Tibial nerve (tissue), 4 donors: ENCODE measurements at regions not wholly inside any gene's neighbourhood (a gene's known extent, or its start where the extent isn't known, plus 50 kb on each side); places are given as distances from the start of the nearest gene placed in this dataset.

Experiments
- DNase-seq, 2 donors: peaks; one replicate each; pipeline ENCODE4 v3.0.0-alpha.2; 2019; ENCODE audit warnings: low spot score in 2 of 2
- H3K27ac ChIP-seq, 4 donors: fragments of 200-600 bp; sonication (generic) in 3 of 4; one replicate each; pipeline ENCODE4 v1.5.1; 2017 to 2019; ENCODE audit warnings: mild to moderate bottlenecking in 1 of 4
- H3K27me3 ChIP-seq, 2 donors: fragments of 200-600 bp; sonication (generic) in 1 of 2; one replicate each; pipeline versions ENCODE4 v1.5.1 to v1.6.0; 2017 to 2019
- H3K36me3 ChIP-seq, 3 donors: fragments of 200-600 bp; sonication (generic); one replicate each; pipeline ENCODE4 v1.5.1; 2018 to 2019
- H3K4me1 ChIP-seq, 4 donors: fragments of 200-600 bp; sonication (generic) in 3 of 4; one replicate each; pipeline ENCODE4 v1.5.1; 2017 to 2019
- H3K4me3 ChIP-seq, 4 donors: fragments of 200-600 bp; sonication (generic) in 3 of 4; one replicate each; pipeline ENCODE4 v1.5.1; 2017 to 2019; ENCODE audit warnings: mild to moderate bottlenecking in 1 of 4, moderate library complexity in 1 of 4
- H3K9me3 ChIP-seq, 4 donors: fragments of 200-600 bp; sonication (generic) in 3 of 4; one replicate each; pipeline ENCODE4 v1.5.1; 2017 to 2019
- EP300 ChIP-seq, 2 donors: sonication (generic); formaldehyde crosslinking; IDR thresholded peaks; one replicate each; pipeline ENCODE4 v1.6.1; 2017; ENCODE audit warnings: antibody characterized with exemption in 2 of 2, mild to moderate bottlenecking in 1 of 2
- POLR2A ChIP-seq, 2 donors: fragments of 450-650 bp; IDR thresholded peaks; one replicate each; pipeline ENCODE4 v1.6.1; 2017; ENCODE audit warnings: antibody characterized with exemption in 2 of 2, mild to moderate bottlenecking in 2 of 2, moderate library complexity in 2 of 2
- WGBS, 2 donors: methylation state at CpG; one replicate each; pipeline ENCODE4 v1.1.5; 2018; 5-methylcytosine and 5-hydroxymethylcytosine counted together
- TF ChIP-seq, protein P1 (sequence below), 5 experiments: fragments of 200-600 bp in 3 of 5; fragments of 450-650 bp in 2 of 5; sonication (generic) in 3 of 5; IDR thresholded peaks; one replicate each; pipeline ENCODE4 v1.5.1; 2016 to 2019; ENCODE audit warnings: antibody characterized with exemption in 5 of 5, mild to moderate bottlenecking in 3 of 5, moderate library complexity in 2 of 5

DNA sequence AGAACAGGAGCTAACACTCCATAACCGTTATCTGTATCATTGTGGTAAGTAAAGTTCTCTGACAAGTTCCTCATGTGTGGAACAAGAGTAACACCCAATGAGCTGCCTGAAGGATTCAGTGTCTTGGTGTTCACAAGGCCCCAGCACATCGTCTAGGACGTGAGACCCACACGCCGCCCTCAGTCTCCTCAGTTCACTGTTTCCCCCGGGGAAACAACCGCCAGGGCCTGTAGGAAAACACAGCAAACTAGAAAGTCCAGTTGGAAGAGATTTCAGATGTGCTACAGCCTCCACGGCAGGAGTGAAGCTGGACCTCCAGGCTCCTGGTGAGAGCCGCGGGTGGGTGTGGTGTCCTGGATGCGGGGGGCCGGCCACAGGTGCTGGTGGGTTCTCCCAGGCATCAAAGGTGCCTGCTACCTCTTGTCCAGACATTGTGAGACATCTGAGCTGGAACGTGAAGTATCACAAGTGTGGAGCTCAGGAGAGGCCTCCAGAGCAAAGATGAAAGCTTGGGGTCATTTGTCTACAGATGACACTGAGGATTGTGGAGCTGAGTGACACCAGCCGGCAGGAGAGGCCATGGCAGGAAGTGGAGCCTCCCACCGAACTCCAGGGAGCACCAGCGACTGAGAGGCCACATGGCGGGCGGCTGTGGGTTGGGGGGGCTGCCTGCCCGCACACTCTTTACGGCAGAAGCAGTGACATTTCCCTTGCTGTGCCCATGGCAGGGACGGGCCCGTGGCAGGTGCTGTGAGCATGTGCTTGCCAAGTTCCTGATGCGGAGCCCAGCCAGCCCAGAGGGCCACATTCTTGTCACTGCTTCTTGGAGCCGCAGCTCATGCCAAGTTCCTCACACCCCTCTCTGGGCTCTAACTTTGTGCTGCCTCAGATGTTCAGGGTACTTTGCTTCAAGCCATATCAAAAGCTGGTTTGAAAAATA is 131.2 kb downstream of the TMEM18 start:
- no peak for DNase-seq
- WGBS, 2 donors, result 78 to 81% methylated on average over 23 to 24 of the region's 24 CpGs
- H3K4me3 ChIP-seq, result no peak overlapping the region
- no peak overlapping the region for H3K27ac ChIP-seq
- H3K27me3 ChIP-seq, result no peaks in the 10 kb centered on the region
- H3K4me1 ChIP-seq, result no peaks in the 10 kb centered on the region
- peaks cover 0 to 6% (median 0%) of the 10 kb centered on the region in 4 donors for H3K9me3 ChIP-seq
- TF ChIP-seq, protein P1, sequence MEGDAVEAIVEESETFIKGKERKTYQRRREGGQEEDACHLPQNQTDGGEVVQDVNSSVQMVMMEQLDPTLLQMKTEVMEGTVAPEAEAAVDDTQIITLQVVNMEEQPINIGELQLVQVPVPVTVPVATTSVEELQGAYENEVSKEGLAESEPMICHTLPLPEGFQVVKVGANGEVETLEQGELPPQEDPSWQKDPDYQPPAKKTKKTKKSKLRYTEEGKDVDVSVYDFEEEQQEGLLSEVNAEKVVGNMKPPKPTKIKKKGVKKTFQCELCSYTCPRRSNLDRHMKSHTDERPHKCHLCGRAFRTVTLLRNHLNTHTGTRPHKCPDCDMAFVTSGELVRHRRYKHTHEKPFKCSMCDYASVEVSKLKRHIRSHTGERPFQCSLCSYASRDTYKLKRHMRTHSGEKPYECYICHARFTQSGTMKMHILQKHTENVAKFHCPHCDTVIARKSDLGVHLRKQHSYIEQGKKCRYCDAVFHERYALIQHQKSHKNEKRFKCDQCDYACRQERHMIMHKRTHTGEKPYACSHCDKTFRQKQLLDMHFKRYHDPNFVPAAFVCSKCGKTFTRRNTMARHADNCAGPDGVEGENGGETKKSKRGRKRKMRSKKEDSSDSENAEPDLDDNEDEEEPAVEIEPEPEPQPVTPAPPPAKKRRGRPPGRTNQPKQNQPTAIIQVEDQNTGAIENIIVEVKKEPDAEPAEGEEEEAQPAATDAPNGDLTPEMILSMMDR (IDR thresholded peaks at IDR 0.05), result no peak
- no peak for TF ChIP-seq EP300 (IDR thresholded peaks at IDR 0.05)
- TF ChIP-seq POLR2A (IDR thresholded peaks at IDR 0.05), result no peak
- H3K36me3 ChIP-seq, result no peaks in the 10 kb centered on the region

DNA sequence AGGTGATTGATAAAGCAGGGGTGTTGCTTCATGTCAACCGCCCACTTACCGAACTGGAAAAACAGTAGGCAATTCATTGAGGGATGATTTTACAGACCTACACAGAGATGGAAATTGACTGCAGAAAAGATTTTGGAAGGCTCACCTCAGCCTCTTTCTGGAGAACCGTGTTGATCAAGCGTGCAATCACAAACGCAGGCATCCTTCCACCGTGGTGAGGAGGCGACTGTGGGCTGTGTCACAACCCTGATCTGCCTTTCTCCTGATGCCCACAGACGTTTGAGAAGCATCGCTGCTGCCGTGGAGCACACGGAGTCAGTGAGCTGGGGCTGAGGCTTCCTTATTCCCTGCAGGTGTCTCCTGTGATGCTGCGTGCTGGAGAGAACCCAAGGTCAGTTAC is 132.0 kb downstream of the TMEM18 start:
- H3K27me3 ChIP-seq, result no peaks in the 10 kb centered on the region
- peaks cover 0 to 11% (median 0%) of the 10 kb centered on the region in 4 donors for H3K9me3 ChIP-seq
- no peak for DNase-seq
- no peak overlapping the region for H3K4me3 ChIP-seq
- no peaks in the 10 kb centered on the region for H3K4me1 ChIP-seq
- WGBS, 2 donors, result 79 to 83% methylated on average over 12 of the region's 12 CpGs
- TF ChIP-seq EP300 (IDR thresholded peaks at IDR 0.05) (no peak), POLR2A (IDR thresholded peaks at IDR 0.05) (no peak)
- TF ChIP-seq, protein P1 (IDR thresholded peaks at IDR 0.05), result no peak
- H3K27ac ChIP-seq, result no peak overlapping the region
- no peaks in the 10 kb centered on the region for H3K36me3 ChIP-seq

GRCh38 chr2:538646-539045 is 138.6 kb downstream of the TMEM18 start:
- Histone ChIP-seq H3K27ac (no peak overlapping the region), H3K4me1 (no peaks in the 10 kb centered on the region), H3K27me3 (no peaks in the 10 kb centered on the region), H3K9me3 (peaks cover 0 to 35% (median 0%) of the 10 kb centered on the region in 4 donors), H3K36me3 (no peaks in the 10 kb centered on the region), H3K4me3 (no peak overlapping the region)
- DNase-seq, result no peak
- TF ChIP-seq, protein P1 (IDR thresholded peaks at IDR 0.05), result no peak
- TF ChIP-seq EP300 (IDR thresholded peaks at IDR 0.05), result no peak
- TF ChIP-seq POLR2A (IDR thresholded peaks at IDR 0.05), result no peak
- 88 to 95% methylated on average over 2 of the region's 2 CpGs for WGBS, 2 donors

DNA sequence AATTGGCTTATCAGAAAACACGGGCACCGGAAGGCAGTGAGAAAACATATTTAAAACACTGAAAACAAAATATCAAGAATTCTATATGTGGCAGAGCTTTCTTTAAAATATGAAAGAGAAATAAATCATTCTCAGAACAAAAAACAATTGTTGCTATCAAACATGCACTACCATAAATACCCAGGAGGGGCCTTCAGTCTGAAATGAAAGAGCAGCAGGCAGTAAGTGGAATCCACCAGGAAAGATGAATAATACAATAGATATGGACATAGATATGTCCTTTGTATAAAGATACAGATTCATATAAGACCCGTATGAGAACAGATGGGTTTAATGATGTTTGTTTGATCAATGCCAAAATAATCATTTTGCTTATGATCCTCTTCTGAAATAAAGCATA is 142.0 kb downstream of the TMEM18 start:
- no peak for DNase-seq
- 67 to 71% methylated on average over 3 of the region's 3 CpGs for WGBS, 2 donors
- Histone ChIP-seq H3K36me3 (no peaks in the 10 kb centered on the region), H3K27ac (no peak overlapping the region), H3K4me3 (no peak overlapping the region), H3K9me3 (peaks cover 0 to 41% (median 7%) of the 10 kb centered on the region in 4 donors), H3K4me1 (no peaks in the 10 kb centered on the region), H3K27me3 (no peaks in the 10 kb centered on the region)
- TF ChIP-seq, protein P1 (IDR thresholded peaks at IDR 0.05), result no peak
- TF ChIP-seq EP300 (IDR thresholded peaks at IDR 0.05), result no peak

DNA sequence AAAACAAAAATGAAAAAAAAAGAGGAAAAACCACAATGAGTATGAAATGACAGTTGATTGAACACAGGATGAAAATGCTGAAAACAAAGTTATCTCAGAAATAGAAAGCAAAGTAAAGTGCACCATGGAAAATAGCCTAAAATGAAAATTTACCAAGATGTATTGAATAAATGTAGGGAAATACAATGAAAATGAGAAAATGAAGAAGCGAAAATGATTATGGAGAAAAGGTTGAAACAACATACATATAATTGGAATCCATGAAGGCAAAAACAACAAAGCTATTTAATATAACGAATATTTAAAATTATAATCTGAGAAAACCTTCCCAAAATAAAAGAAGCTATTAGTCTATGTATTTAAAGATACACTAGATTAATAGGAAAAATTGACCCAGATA is 147.4 kb downstream of the TMEM18 start:
- WGBS, 2 donors, result 83 to 89% methylated on average over 2 of the region's 2 CpGs
- no peak for TF ChIP-seq POLR2A (IDR thresholded peaks at IDR 0.05)
- no peak for TF ChIP-seq EP300 (IDR thresholded peaks at IDR 0.05)
- TF ChIP-seq, protein P1 (IDR thresholded peaks at IDR 0.05), result no peak
- Histone ChIP-seq H3K4me1 (no peaks in the 10 kb centered on the region), H3K27ac (no peak overlapping the region), H3K27me3 (no peaks in the 10 kb centered on the region), H3K36me3 (no peaks in the 10 kb centered on the region), H3K9me3 (peaks cover 0 to 24% (median 7%) of the 10 kb centered on the region in 4 donors), H3K4me3 (no peak overlapping the region)
- DNase-seq, result no peak
